ENCODE measurements at regions not wholly inside any gene's neighbourhood (a gene's known extent, or its start where the extent isn't known, plus 50 kb on each side); places are given as distances from the start of the nearest gene placed in this dataset.

DNA sequence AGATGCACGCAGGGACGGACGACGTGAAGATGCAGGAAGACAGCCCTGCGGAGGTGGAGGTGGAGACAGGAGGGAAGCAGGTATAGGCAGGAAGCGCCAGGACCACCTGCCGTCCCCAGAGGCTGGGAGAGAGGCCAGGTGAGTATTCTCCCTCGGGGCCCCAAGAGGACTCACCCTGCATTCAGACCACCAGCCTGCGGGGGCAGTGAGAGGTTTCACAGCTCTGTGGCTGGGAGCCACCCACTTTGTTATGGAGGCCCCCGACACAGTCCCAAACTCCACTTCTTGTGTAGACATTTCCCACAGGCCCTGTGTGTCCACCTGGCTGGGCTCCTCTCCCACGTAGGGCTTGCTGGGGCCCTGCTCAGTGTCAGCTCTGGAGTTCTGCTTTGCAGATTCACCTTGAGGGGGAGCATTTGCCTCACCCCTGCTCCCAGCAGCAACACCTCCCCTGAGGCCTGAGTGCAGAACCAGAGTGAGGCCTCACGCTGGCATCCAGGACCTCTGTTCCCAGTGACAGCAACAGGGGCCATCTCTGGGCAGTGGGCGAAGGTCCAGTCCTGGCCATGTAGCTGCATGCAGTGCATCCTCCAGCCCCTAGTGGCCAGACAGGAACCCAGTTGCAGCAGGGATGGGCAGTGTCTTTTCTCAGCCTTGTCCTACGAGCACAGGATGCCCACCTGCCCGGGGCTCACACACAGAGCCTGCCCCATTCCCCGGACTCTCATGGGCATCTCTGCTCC lies 119.4 kb upstream of the IQSEC1 start:
- TF ChIP-seq POLR2A (IDR thresholded peaks at IDR 0.05) (no peak), POLR2AphosphoS5 (IDR thresholded peaks at IDR 0.05) (no peak)
- TF ChIP-seq, protein P1, sequence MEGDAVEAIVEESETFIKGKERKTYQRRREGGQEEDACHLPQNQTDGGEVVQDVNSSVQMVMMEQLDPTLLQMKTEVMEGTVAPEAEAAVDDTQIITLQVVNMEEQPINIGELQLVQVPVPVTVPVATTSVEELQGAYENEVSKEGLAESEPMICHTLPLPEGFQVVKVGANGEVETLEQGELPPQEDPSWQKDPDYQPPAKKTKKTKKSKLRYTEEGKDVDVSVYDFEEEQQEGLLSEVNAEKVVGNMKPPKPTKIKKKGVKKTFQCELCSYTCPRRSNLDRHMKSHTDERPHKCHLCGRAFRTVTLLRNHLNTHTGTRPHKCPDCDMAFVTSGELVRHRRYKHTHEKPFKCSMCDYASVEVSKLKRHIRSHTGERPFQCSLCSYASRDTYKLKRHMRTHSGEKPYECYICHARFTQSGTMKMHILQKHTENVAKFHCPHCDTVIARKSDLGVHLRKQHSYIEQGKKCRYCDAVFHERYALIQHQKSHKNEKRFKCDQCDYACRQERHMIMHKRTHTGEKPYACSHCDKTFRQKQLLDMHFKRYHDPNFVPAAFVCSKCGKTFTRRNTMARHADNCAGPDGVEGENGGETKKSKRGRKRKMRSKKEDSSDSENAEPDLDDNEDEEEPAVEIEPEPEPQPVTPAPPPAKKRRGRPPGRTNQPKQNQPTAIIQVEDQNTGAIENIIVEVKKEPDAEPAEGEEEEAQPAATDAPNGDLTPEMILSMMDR (IDR thresholded peaks at IDR 0.05 in 8 of 11, conservative IDR thresholded peaks at IDR 0.05 in 3 of 11) = peak in 2 of 11 experiments; percentile 21 to 22
- peak; percentile 64 for DNase-seq
- Histone ChIP-seq H3K27me3 (replicated peaks in 1 of 7) (peaks cover 0 to 33% (median 0%) of the 10 kb centered on the region in 7 donors), H3K4me1 (peaks cover 0 to 48% (median 12%) of the 10 kb centered on the region in 6 donors), H3K27ac (no peak overlapping the region), H3K36me3 (no peaks in the 10 kb centered on the region), H3K9me3 (peaks cover 0 to 5% (median 1%) of the 10 kb centered on the region in 8 donors), H3K4me3 (no peak overlapping the region)
- intact Hi-C loops (cut with DNase I; ENCODE audit: low total_unique reads) = no loop called here
- WGBS, 5 donors = 76 to 88% (median 86%) methylated on average over 14 to 16 of the region's 16 CpGs

DNA sequence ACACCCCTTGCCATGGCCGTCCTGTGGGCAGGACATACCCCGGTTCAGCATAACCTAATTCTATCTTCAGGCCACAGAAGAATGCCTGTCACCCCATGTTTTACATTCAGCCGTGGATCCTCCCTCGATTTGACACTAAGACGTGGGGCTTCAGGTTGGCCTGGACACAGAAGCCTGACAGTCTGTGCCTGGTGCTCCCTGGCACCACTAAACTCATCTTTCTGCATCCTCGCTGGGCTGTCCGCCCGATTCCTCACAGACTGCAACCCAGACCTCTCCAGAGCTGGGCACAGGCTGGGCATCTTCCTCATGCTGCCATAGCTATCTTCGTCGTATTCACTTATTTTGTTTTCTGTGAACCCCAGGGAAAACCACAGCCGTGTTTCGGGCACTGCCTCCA lies 117.8 kb upstream of the IQSEC1 start:
- Histone ChIP-seq H3K4me1 (peaks cover 0 to 38% (median 9%) of the 10 kb centered on the region in 6 donors), H3K4me3 (no peak overlapping the region), H3K9me3 (peaks cover 0 to 11% (median 6%) of the 10 kb centered on the region in 8 donors), H3K27ac (no peak overlapping the region), H3K36me3 (no peaks in the 10 kb centered on the region), H3K27me3 (replicated peaks in 1 of 7) (peaks cover 0 to 25% (median 0%) of the 10 kb centered on the region in 7 donors)
- intact Hi-C loops (cut with DNase I; ENCODE audit: low total_unique reads) = no loop called here
- no peak for DNase-seq
- WGBS, 5 donors = 89 to 93% (median 92%) methylated on average over 12 of the region's 12 CpGs
- TF ChIP-seq POLR2AphosphoS5 (IDR thresholded peaks at IDR 0.05) (no peak), POLR2A (IDR thresholded peaks at IDR 0.05) (no peak)
- TF ChIP-seq, protein P1 (IDR thresholded peaks at IDR 0.05 in 8 of 11, conservative IDR thresholded peaks at IDR 0.05 in 3 of 11) = no peak

DNA sequence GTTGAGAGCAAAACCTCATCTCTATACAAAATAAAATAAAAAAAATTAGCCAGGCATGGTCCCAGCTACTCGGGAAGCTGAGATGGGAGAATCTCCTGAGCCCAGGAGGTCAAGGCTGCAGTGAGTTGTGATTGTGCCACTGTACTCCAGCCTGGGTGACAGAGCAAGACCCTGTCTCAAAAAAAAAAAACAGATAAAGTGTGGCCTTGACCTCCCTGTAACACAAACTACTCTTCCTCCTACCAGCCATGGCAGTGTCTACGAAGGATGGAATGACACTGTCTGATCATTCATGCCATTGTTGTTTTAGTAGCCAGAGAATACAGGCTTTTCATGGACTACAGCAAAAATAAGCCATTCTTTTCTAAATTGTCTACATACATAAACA lies 117.1 kb upstream of the IQSEC1 start:
- peak overlapping the region in 1 of 8 donors; percentile 58 for H3K27ac ChIP-seq
- intact Hi-C loops (cut with DNase I; ENCODE audit: low total_unique reads) = no loop called here
- TF ChIP-seq POLR2AphosphoS5 (IDR thresholded peaks at IDR 0.05) = no peak
- TF ChIP-seq, protein P1 (IDR thresholded peaks at IDR 0.05 in 8 of 11, conservative IDR thresholded peaks at IDR 0.05 in 3 of 11) = no peak
- no peak for TF ChIP-seq POLR2A (IDR thresholded peaks at IDR 0.05)
- WGBS, 5 donors = 59 to 90% (median 81%) methylated on average over 2 of the region's 2 CpGs
- peaks cover 0 to 11% (median 6%) of the 10 kb centered on the region in 8 donors for H3K9me3 ChIP-seq
- peaks cover 0 to 32% (median 7%) of the 10 kb centered on the region in 6 donors for H3K4me1 ChIP-seq
- DNase-seq = no peak
- H3K27me3 ChIP-seq (replicated peaks in 1 of 7) = peaks cover 0 to 23% (median 0%) of the 10 kb centered on the region in 7 donors
- no peaks in the 10 kb centered on the region for H3K36me3 ChIP-seq
- no peak overlapping the region for H3K4me3 ChIP-seq

DNA sequence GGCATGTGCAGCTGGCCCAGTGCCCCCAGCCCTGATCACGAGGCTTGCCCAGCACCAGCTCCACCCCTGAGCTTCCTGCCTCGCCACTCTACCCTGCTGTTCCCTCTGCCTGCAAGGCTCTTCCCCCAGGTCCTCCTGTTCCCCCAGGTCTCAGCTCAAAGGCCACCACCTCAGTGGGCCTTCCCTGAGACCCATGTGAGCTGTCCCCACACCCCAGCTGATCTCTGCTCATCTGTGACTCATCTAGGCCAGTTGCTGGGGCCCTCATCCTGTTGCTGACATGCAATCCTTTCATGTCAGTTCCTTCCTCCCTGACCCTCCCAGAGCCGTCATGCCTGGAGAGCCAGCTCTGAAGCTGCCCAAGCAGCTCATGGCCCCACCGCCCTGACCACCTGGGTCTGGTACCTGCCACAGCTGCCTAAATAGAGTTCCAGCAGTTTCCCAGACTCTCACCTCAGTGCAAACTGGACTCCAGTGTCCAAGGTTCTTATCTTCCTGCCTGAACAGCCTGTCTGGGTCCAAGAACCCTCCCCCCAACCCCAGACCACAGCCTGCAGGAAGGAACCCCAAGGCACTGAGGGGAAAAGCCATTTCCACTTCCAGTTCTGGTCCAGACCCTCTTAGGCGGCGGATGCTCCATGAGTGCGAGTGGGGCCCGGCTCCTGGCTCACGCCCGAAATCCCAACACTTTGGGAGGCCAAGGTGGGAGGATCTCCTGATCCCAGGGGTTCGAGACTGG lies 116.6 kb upstream of the IQSEC1 start:
- intact Hi-C loops (cut with DNase I; ENCODE audit: low total_unique reads) = no loop called here
- Histone ChIP-seq H3K27me3 (replicated peaks in 1 of 7) (peaks cover 0 to 23% (median 0%) of the 10 kb centered on the region in 7 donors), H3K4me1 (peaks cover 0 to 26% (median 7%) of the 10 kb centered on the region in 6 donors), H3K27ac (peak overlapping the region in 3 of 8 donors; percentile 32 to 58 (median 53)), H3K9me3 (peaks cover 0 to 11% (median 6%) of the 10 kb centered on the region in 8 donors), H3K4me3 (no peak overlapping the region), H3K36me3 (no peaks in the 10 kb centered on the region)
- 48 to 59% (median 51%) methylated on average over 10 to 11 of the region's 11 CpGs for WGBS, 5 donors
- DNase-seq = peak; percentile 76
- TF ChIP-seq POLR2A (IDR thresholded peaks at IDR 0.05) = no peak
- TF ChIP-seq, protein P1 (IDR thresholded peaks at IDR 0.05 in 8 of 11, conservative IDR thresholded peaks at IDR 0.05 in 3 of 11) = no peak
- TF ChIP-seq POLR2AphosphoS5 (IDR thresholded peaks at IDR 0.05) = no peak

All from spleen (tissue), 11 donors.